Right lobe of liver (tissue), 6 donors: ENCODE measurements at regions not wholly inside any gene's neighbourhood (a gene's known extent, or its start where the extent isn't known, plus 50 kb on each side); places are given as distances from the start of the nearest gene placed in this dataset.

Source experiments
- ATAC-seq, 4 donors: fragments of 200-7000 bp; cut with Tn5 transposase; one replicate each; pipeline ENCODE4 v1.9.1; 2020; ENCODE audit warnings: mild to moderate bottlenecking in 4 of 4, moderate library complexity in 4 of 4
- DNase-seq, 3 donors: peaks; one replicate each; pipeline ENCODE4 v3.0.0-alpha.2; 2020
- H3K27ac ChIP-seq, 3 donors: fragments of 200-600 bp; one replicate each; pipeline ENCODE4 v1.8.0; 2022
- H3K27me3 ChIP-seq, 2 donors: fragments of 200-600 bp; one replicate each; pipeline ENCODE4 v1.8.0; 2022
- H3K36me3 ChIP-seq, 4 donors: fragments of 200-600 bp; sonication (generic) in 1 of 4; one replicate each; pipeline versions ENCODE4 v1.5.1 to v1.8.0; 2017 to 2022; ENCODE audit warnings: control low read depth in 1 of 4
- H3K4me1 ChIP-seq, 4 donors: fragments of 200-600 bp; sonication (generic) in 1 of 4; one replicate each; pipeline versions ENCODE4 v1.5.1 to v1.8.0; 2017 to 2022; ENCODE audit warnings: control low read depth in 1 of 4
- H3K4me3 ChIP-seq, 3 donors: fragments of 200-600 bp; one replicate each; pipeline ENCODE4 v1.8.0; 2022
- H3K9me3 ChIP-seq, 4 donors: fragments of 200-600 bp; sonication (generic) in 1 of 4; one replicate each; pipeline versions ENCODE4 v1.5.1 to v1.8.0; 2017 to 2022; ENCODE audit warnings: control low read depth in 1 of 4
- POLR2A ChIP-seq: fragments of 450-650 bp; IDR thresholded peaks from one replicate; pipeline ENCODE4 v1.6.1; 2017; ENCODE audit warnings: antibody characterized with exemption, mild to moderate bottlenecking
- WGBS: methylation state at CpG from one replicate; pipeline ENCODE4 v1.1.6; 2018; ENCODE audit warnings: low coverage, low lambda C conversion rate; ENCODE audit not compliant: insufficient coverage; ENCODE audit errors: missing lambda C conversion rate; 5-methylcytosine and 5-hydroxymethylcytosine counted together
- intact Hi-C, 2 donors: fragments of 100-400 bp; cut with DNase I; formaldehyde crosslinking; loops; one replicate each; pipeline versions ENCODE4 v1.11.2 to v1.14.1; 2022
- TF ChIP-seq, protein P1 (sequence below), 4 donors: fragments of 200-600 bp in 3 of 4; fragments of 450-650 bp in 1 of 4; IDR thresholded peaks; one replicate each; pipeline versions ENCODE4 v1.5.1 to v1.8.0; 2016 to 2022; ENCODE audit warnings: antibody characterized with exemption in 4 of 4, mild to moderate bottlenecking in 2 of 4
- donor health status: DM: no; HTN: yes; CAD: no.
- donor health status: DM: no; HTN: no; CAD: no.
- donor health status: DM: no; HTN: no; CAD: no.
- donor health status: DM: no; HTN: yes; CAD: no.
- donor health status: DM: no; HTN: yes; CAD: no.

DNA sequence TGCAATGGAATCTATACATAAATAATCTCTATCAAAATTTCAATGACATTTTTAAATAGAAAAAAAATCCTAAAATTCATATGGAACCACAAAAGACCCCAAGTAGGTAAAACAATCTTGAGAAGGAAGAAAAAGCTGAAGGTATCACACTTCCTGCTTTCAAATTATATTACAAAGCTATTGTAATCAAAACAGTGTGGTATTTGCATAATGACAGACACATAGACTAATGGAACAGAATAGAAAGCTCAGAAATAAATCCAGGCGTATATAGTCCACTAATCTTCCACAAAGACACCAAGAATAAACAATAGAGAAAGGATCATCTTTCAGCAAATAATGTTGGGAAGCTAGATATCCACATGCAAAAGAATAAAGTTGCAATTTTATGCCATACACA lies 699.8 kb upstream of the ID2 start:
- H3K27ac ChIP-seq = no peak overlapping the region
- TF ChIP-seq POLR2A = no peak
- TF ChIP-seq, protein P1, sequence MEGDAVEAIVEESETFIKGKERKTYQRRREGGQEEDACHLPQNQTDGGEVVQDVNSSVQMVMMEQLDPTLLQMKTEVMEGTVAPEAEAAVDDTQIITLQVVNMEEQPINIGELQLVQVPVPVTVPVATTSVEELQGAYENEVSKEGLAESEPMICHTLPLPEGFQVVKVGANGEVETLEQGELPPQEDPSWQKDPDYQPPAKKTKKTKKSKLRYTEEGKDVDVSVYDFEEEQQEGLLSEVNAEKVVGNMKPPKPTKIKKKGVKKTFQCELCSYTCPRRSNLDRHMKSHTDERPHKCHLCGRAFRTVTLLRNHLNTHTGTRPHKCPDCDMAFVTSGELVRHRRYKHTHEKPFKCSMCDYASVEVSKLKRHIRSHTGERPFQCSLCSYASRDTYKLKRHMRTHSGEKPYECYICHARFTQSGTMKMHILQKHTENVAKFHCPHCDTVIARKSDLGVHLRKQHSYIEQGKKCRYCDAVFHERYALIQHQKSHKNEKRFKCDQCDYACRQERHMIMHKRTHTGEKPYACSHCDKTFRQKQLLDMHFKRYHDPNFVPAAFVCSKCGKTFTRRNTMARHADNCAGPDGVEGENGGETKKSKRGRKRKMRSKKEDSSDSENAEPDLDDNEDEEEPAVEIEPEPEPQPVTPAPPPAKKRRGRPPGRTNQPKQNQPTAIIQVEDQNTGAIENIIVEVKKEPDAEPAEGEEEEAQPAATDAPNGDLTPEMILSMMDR (IDR thresholded peaks at IDR 0.05) = no peak
- no peaks in the 10 kb centered on the region for H3K4me1 ChIP-seq
- intact Hi-C loops = no loop called here
- H3K4me3 ChIP-seq = no peak overlapping the region
- no peaks in the 10 kb centered on the region for H3K36me3 ChIP-seq
- 93% methylated on average over 1 of the region's 1 CpG for WGBS
- DNase-seq (no peak), ATAC-seq (no peak)
- no peaks in the 10 kb centered on the region for H3K27me3 ChIP-seq
- no peaks in the 10 kb centered on the region for H3K9me3 ChIP-seq

GRCh38 chr2:7983451-7983850 lies 698.4 kb upstream of the ID2 start:
- H3K9me3 ChIP-seq = no peaks in the 10 kb centered on the region
- H3K27ac ChIP-seq = no peak overlapping the region
- H3K36me3 ChIP-seq = no peaks in the 10 kb centered on the region
- H3K4me1 ChIP-seq = no peaks in the 10 kb centered on the region
- no peak overlapping the region for H3K4me3 ChIP-seq
- TF ChIP-seq POLR2A = no peak
- TF ChIP-seq, protein P1 (IDR thresholded peaks at IDR 0.05) = no peak
- no peaks in the 10 kb centered on the region for H3K27me3 ChIP-seq
- ATAC-seq = no peak
- intact Hi-C loops = no loop called here
- WGBS = 72% methylated on average over 4 of the region's 4 CpGs
- no peak for DNase-seq

GRCh38 chr2:7983912-7984311 lies 697.9 kb upstream of the ID2 start:
- WGBS = 91% methylated on average over 2 of the region's 2 CpGs
- TF ChIP-seq, protein P1 (IDR thresholded peaks at IDR 0.05) = no peak
- TF ChIP-seq POLR2A = no peak

DNA sequence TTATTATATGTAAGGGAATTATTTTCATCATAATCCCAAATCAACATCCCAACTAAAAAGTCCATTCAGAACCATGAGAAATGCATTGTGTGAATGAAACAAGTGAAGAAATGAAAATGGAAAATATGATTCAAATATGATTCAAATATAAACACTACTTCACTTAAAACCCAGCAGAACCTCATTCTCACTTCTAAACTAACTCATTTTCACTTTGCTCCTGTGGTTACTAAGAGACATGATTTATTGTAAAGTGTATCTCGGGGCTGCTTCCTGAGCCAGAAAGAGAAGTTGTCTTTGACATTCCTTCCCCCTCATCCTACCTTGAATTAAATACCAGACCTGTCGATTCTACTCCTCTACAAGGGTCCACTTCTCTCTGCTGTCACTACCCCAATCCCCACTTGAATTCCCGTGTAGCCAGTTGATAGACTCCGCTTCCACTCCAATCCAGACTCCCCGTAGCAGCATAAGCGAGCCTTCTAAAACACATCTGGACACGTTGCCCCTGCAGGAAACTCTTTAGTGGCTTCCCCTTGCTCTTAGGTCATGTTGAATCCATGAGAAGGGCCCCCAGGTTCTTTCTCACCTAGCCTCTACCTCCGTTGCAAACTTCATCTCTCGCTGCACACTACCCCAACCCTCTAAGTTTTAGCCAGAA lies 697.0 kb upstream of the ID2 start:
- Histone ChIP-seq H3K4me1 (no peaks in the 10 kb centered on the region), H3K9me3 (no peaks in the 10 kb centered on the region), H3K27me3 (no peaks in the 10 kb centered on the region), H3K4me3 (no peak overlapping the region), H3K27ac (no peak overlapping the region), H3K36me3 (no peaks in the 10 kb centered on the region)
- DNase-seq (no peak), ATAC-seq (no peak)
- intact Hi-C loops = no loop called here
- 60% methylated on average over 9 of the region's 9 CpGs for WGBS
- TF ChIP-seq POLR2A = no peak
- TF ChIP-seq, protein P1 (IDR thresholded peaks at IDR 0.05) = no peak

More at GRCh38 chr2:7983912-7984311, 697.9 kb upstream of the ID2 start:
- Histone ChIP-seq H3K36me3 (no peaks in the 10 kb centered on the region), H3K4me1 (no peaks in the 10 kb centered on the region), H3K27me3 (no peaks in the 10 kb centered on the region), H3K27ac (no peak overlapping the region), H3K9me3 (no peaks in the 10 kb centered on the region), H3K4me3 (no peak overlapping the region)
- no peak for DNase-seq
- no peak for ATAC-seq
- intact Hi-C loops = no loop called here
